ENCODE measurements at regions not wholly inside any gene's neighbourhood (a gene's known extent, or its start where the extent isn't known, plus 50 kb on each side); places are given as distances from the start of the nearest gene placed in this dataset.

DNA sequence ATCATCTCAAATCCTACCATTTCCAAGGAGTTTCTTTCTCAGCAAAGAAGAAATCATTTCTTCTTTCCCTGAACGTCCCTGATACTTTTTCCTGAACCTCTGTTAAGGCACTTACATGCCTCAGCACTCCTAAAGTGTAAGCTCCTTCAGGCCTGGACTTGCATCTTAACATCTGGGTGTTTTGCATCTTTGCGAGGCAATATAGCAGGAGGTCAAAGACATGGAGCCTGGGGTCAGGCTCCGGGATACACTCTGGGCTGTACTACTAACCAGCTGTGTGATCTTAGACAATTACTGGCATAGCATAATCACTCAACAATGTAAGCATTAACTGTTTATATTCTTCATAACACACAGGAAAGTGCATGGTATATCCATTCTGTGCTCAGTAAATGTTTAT, 275.5 kb upstream of the BOD1L1 start:
- TF ChIP-seq EZH2 (IDR thresholded peaks at IDR 0.05; ENCODE audit: low read length), result no peak
- TF ChIP-seq, protein P1, sequence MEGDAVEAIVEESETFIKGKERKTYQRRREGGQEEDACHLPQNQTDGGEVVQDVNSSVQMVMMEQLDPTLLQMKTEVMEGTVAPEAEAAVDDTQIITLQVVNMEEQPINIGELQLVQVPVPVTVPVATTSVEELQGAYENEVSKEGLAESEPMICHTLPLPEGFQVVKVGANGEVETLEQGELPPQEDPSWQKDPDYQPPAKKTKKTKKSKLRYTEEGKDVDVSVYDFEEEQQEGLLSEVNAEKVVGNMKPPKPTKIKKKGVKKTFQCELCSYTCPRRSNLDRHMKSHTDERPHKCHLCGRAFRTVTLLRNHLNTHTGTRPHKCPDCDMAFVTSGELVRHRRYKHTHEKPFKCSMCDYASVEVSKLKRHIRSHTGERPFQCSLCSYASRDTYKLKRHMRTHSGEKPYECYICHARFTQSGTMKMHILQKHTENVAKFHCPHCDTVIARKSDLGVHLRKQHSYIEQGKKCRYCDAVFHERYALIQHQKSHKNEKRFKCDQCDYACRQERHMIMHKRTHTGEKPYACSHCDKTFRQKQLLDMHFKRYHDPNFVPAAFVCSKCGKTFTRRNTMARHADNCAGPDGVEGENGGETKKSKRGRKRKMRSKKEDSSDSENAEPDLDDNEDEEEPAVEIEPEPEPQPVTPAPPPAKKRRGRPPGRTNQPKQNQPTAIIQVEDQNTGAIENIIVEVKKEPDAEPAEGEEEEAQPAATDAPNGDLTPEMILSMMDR (optimal IDR thresholded peaks at IDR 0.05 in 1 of 3, IDR thresholded peaks at IDR 0.05 in 1 of 3, conservative IDR thresholded peaks at IDR 0.05 in 1 of 3; ENCODE audit: extremely low read depth in 1 of 3, insufficient read depth in 2 of 3, low read length in 3 of 3), result no peak
